HCT116 (cell line): ENCODE measurements at regions not wholly inside any gene's neighbourhood (a gene's known extent, or its start where the extent isn't known, plus 50 kb on each side); places are given as distances from the start of the nearest gene placed in this dataset.

Experiments
- ATAC-seq: fragments of 200-7000 bp; cut with Tn5 transposase; 2 replicates; pipeline ENCODE4 v1.9.1; 2020; ENCODE audit warnings: mild to moderate bottlenecking, moderate library complexity
- BruUV-seq: library from RNA; stranded (reverse); fragments of 400-500 nt; replicated peaks from 2 replicates; lab custom pipeline; 2021; lab: Mats Ljungman, UMichigan
- CTCF ChIA-PET: fragments of 300-600 bp; sonication (Branson Sonifier 250); formaldehyde crosslinking; loops from one replicate; lab custom pipeline; 2021; ENCODE audit warnings: antibody characterized with exemption; lab: Charles Lee
- POLR2A ChIA-PET: fragments of 300-600, 350-600 bp; sonication (Branson Sonifier 250); formaldehyde crosslinking; loops from one replicate; lab custom pipeline; 2021; ENCODE audit warnings: antibody characterized with exemption; lab: Charles Lee
- RAD21 ChIA-PET, 2 experiments: fragments of 300-600 bp; sonication (Branson Sonifier 250); formaldehyde crosslinking; loops; one replicate each; lab custom pipeline; 2023; ENCODE audit warnings: low total read pairs in 2 of 2; ENCODE audit not compliant: uncharacterized antibody in 2 of 2, unreplicated experiment in 2 of 2, low non-redundant PET in 1 of 2; lab: Charles Lee
- DNase-seq: peaks from one replicate; pipeline ENCODE4 v3.0.0-alpha.2; 2010; ENCODE audit warnings: low read depth, low spot score
- H2AFZ ChIP-seq: fragments of 200-600 bp; shearing (Covaris generic), sonication (generic); 2 replicates; pipeline ENCODE4 v1.6.1; 2017; ENCODE audit warnings: low read depth, mixed run types, mixed read lengths, antibody characterized with exemption, low read length; ENCODE audit not compliant: poor library complexity, severe bottlenecking
- H3K27ac ChIP-seq: 2 replicates; pipeline ENCODE4 v1.5.1; 2012; ENCODE audit warnings: low read depth, low read length
- H3K27me3 ChIP-seq: fragments of 200-600 bp; sonication (generic); 2 replicates; pipeline ENCODE4 v1.6.1; 2016; ENCODE audit warnings: mixed run types, low read length, mixed read lengths; ENCODE audit not compliant: insufficient read depth
- H3K36me3 ChIP-seq, 2 experiments: fragments of 200-500 bp in 1 of 2; fragments of 200-600 bp in 1 of 2; sonication (Bioruptor generic) in 1 of 2; sonication (generic) in 1 of 2; 2 replicates each; pipeline versions ENCODE4 v1.5.1 to v1.6.1; 2014 to 2016; ENCODE audit warnings: low read length in 2 of 2, inconsistent platforms in 1 of 2, mixed read lengths in 1 of 2, mixed run types in 1 of 2; ENCODE audit not compliant: insufficient read depth in 2 of 2, control insufficient read depth in 1 of 2
- H3K4me1 ChIP-seq, 2 experiments: fragments of 200-600 bp in 1 of 2; sonication (generic) in 1 of 2; 2 replicates each; pipeline versions ENCODE4 v1.5.1 to v1.6.1; 2012 to 2017; ENCODE audit warnings: low read length in 2 of 2, inconsistent platforms in 1 of 2, mild to moderate bottlenecking in 1 of 2, mixed read lengths in 1 of 2, mixed run types in 1 of 2, moderate library complexity in 1 of 2; ENCODE audit not compliant: insufficient read depth in 2 of 2, control insufficient read depth in 1 of 2
- H3K4me2 ChIP-seq: fragments of 200-600 bp; sonication (generic); 2 replicates; pipeline ENCODE4 v1.6.1; 2017; ENCODE audit warnings: mixed run types, low read length, mixed read lengths
- H3K4me3 ChIP-seq, 2 experiments: fragments of 200-600 bp in 1 of 2; sonication (generic) in 1 of 2; replicated peaks in 1 of 2; 2 replicates each; pipeline ENCODE4 v1.5.1; 2011 to 2016; ENCODE audit warnings: low read length in 2 of 2, control low read depth in 1 of 2, low read depth in 1 of 2, mild to moderate bottlenecking in 1 of 2, mixed read lengths in 1 of 2, mixed run types in 1 of 2
- H3K79me2 ChIP-seq: fragments of 200-600 bp; sonication (generic); 2 replicates; pipeline ENCODE4 v1.6.1; 2017; ENCODE audit warnings: mild to moderate bottlenecking, mixed run types, low read length, moderate library complexity, mixed read lengths; ENCODE audit not compliant: insufficient read depth
- H3K9ac ChIP-seq: fragments of 200-600 bp; sonication (generic); 2 replicates; pipeline ENCODE4 v1.6.1; 2016; ENCODE audit warnings: low read length, mixed read lengths
- H3K9me2 ChIP-seq: fragments of 200-600 bp; sonication (generic), shearing (Covaris generic); 2 replicates; pipeline ENCODE4 v1.6.1; 2017; ENCODE audit warnings: mixed run types, mild to moderate bottlenecking, moderate library complexity; ENCODE audit not compliant: insufficient read depth
- H3K9me3 ChIP-seq, 2 experiments: fragments of 200-500 bp in 1 of 2; fragments of 200-600 bp in 1 of 2; sonication (Bioruptor generic) in 1 of 2; sonication (generic) in 1 of 2; 2 replicates each; pipeline ENCODE4 v1.6.1; 2014 to 2017; ENCODE audit warnings: low read length in 2 of 2, mixed read lengths in 2 of 2, inconsistent platforms in 1 of 2, low read depth in 1 of 2, mild to moderate bottlenecking in 1 of 2, mixed run types in 1 of 2, moderate library complexity in 1 of 2; ENCODE audit not compliant: control insufficient read depth in 1 of 2, insufficient read depth in 1 of 2
- H4K20me1 ChIP-seq: fragments of 200-600 bp; sonication (generic), shearing (Covaris generic); 2 replicates; pipeline ENCODE4 v1.6.1; 2017; ENCODE audit warnings: mixed run types, mild to moderate bottlenecking, moderate library complexity; ENCODE audit not compliant: insufficient read depth
- ELF1 ChIP-seq: IDR thresholded peaks from 2 replicates; pipeline ENCODE4 v1.6.1; 2012; ENCODE audit warnings: low read depth, borderline replicate concordance
- EZH2 ChIP-seq: fragments of 200-600 bp; sonication (generic); IDR thresholded peaks from 2 replicates; pipeline ENCODE4 v1.6.1; 2017; ENCODE audit warnings: antibody characterized with exemption, mixed run types
- EZH2phosphoT487 ChIP-seq: fragments of 200-600 bp; IDR thresholded peaks from 2 replicates; pipeline ENCODE4 v1.6.1; 2018; ENCODE audit warnings: antibody characterized with exemption, borderline replicate concordance
- POLR2A ChIP-seq: IDR thresholded peaks from 2 replicates; pipeline ENCODE4 v1.7.0; 2011; ENCODE audit warnings: borderline replicate concordance; ENCODE audit not compliant: insufficient read depth, insufficient read length; ENCODE audit errors: extremely low read depth
- RAD21 ChIP-seq: IDR thresholded peaks from 2 replicates; pipeline ENCODE4 v1.6.1; 2012; ENCODE audit warnings: low read depth, mild to moderate bottlenecking
- SIN3A ChIP-seq: IDR thresholded peaks from 2 replicates; pipeline ENCODE4 v1.6.1; 2012; ENCODE audit warnings: low read depth
- SP1 ChIP-seq: IDR thresholded peaks from 2 replicates; pipeline ENCODE4 v1.6.1; 2012; ENCODE audit warnings: low read depth
- SRF ChIP-seq: IDR thresholded peaks from 2 replicates; pipeline ENCODE4 v1.6.1; 2012; ENCODE audit warnings: low read depth
- TCF7L2 ChIP-seq: IDR thresholded peaks from 2 replicates; pipeline ENCODE4 v1.7.0; 2011; ENCODE audit warnings: borderline replicate concordance, inconsistent platforms; ENCODE audit not compliant: insufficient read depth, insufficient read length; ENCODE audit errors: extremely low read depth
- ZFX ChIP-seq: fragments of 450-650 bp; IDR thresholded peaks from 2 replicates; pipeline ENCODE4 v1.6.1; 2017
- ZNF274 ChIP-seq: fragments of 200-500 bp; sonication (Bioruptor generic); IDR thresholded peaks from 2 replicates; pipeline ENCODE4 v1.6.1; 2014; ENCODE audit warnings: mild to moderate bottlenecking, low read depth, low read length, inconsistent platforms
- intact Hi-C: fragments of 100-400 bp; cut with micrococcal nuclease; formaldehyde crosslinking; loops from 2 replicates; pipeline ENCODE4 v1.10.0; 2022
- TF ChIP-seq, protein P1 (sequence below): IDR thresholded peaks from 2 replicates; pipeline ENCODE4 v1.6.1; 2012

GRCh38 chr9:85200726-85201404 lies 531.3 kb downstream of the NTRK2 start:
- ChIA-PET CTCF (no interaction called here), RAD21 (no interaction called here)
- BruUV-seq: no TSS peak
- Histone ChIP-seq H3K79me2 (no peaks in the 10 kb centered on the region), H3K9me2 (no peaks in the 10 kb centered on the region), H4K20me1 (no peaks in the 10 kb centered on the region)
- no peak for ATAC-seq
- no peak for DNase-seq
- TF ChIP-seq, protein P1, sequence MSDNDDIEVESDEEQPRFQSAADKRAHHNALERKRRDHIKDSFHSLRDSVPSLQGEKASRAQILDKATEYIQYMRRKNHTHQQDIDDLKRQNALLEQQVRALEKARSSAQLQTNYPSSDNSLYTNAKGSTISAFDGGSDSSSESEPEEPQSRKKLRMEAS: no peak
- no peak for TF ChIP-seq RAD21
- no peak for TF ChIP-seq ELF1
- no peak for TF ChIP-seq ZNF274
- no peak for TF ChIP-seq TCF7L2
- no peak for TF ChIP-seq EZH2phosphoT487
- no peak for TF ChIP-seq SIN3A
- no peak for TF ChIP-seq ZFX
- no peak for TF ChIP-seq EZH2
- TF ChIP-seq SRF: no peak
- no peak for TF ChIP-seq SP1
- TF ChIP-seq POLR2A: no peak
- TF ChIP-seq, all 23 proteins: peak for 0
- no peak overlapping the region for H3K4me2 ChIP-seq
- no peaks in the 10 kb centered on the region for H3K36me3 ChIP-seq
- no peak overlapping the region for H2AFZ ChIP-seq
- no peaks in the 10 kb centered on the region for H3K27me3 ChIP-seq
- no peak overlapping the region for H3K27ac ChIP-seq
- H3K9ac ChIP-seq: no peak overlapping the region
- H3K4me3 ChIP-seq: no peak overlapping the region
- no peaks in the 10 kb centered on the region for H3K9me3 ChIP-seq
- intact Hi-C loops: no loop called here
- POLR2A ChIA-PET: no interaction called here
- H3K4me1 ChIP-seq: peaks cover 0 to 4% of the 10 kb centered on the region in 2 experiments; a peak in 1 of 4 replicates
